PC-3 (cell line): ENCODE measurements at regions not wholly inside any gene's neighbourhood (a gene's known extent, or its start where the extent isn't known, plus 50 kb on each side); places are given as distances from the start of the nearest gene placed in this dataset.

Experiments used
- EZH2 ChIP-seq: fragments of 300-600 bp; sonication (generic); IDR thresholded peaks from one replicate; pipeline ENCODE4 v1.6.1; 2017; ENCODE audit warnings: antibody characterized with exemption, mild to moderate bottlenecking, low read length; ENCODE audit not compliant: unreplicated experiment
- TF ChIP-seq, protein P1 (sequence below): fragments of 300-600 bp; sonication (generic); conservative IDR thresholded peaks from 2 replicates; pipeline ENCODE4 v1.5.1; 2017; ENCODE audit warnings: antibody characterized with exemption, low read depth, mild to moderate bottlenecking, low read length

DNA sequence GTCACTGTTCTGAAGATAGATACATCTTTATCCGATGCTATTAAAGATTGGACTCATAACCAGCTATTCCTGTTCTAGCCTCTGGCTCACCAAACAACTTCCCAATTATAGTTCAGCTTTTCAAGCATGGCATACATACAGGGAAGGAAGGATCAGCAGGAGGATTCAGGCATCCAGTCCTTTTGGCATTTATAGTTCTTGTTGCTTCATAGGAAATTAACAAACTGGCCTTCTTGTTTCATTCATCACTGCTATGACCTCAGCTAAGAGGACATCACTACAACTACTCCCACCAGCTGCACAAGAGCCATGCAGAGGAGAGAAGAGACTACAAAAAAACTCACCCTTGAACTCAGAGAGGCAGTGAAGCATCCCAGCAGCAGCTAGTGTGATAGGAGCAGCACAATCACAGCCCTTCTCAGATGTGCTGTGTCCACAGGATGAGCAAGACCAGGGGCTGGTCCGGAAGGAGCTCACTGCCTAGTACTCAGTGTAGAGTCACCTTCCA, 100.5 kb downstream of the SPTSSA start:
- no peak for TF ChIP-seq EZH2
- TF ChIP-seq, protein P1, sequence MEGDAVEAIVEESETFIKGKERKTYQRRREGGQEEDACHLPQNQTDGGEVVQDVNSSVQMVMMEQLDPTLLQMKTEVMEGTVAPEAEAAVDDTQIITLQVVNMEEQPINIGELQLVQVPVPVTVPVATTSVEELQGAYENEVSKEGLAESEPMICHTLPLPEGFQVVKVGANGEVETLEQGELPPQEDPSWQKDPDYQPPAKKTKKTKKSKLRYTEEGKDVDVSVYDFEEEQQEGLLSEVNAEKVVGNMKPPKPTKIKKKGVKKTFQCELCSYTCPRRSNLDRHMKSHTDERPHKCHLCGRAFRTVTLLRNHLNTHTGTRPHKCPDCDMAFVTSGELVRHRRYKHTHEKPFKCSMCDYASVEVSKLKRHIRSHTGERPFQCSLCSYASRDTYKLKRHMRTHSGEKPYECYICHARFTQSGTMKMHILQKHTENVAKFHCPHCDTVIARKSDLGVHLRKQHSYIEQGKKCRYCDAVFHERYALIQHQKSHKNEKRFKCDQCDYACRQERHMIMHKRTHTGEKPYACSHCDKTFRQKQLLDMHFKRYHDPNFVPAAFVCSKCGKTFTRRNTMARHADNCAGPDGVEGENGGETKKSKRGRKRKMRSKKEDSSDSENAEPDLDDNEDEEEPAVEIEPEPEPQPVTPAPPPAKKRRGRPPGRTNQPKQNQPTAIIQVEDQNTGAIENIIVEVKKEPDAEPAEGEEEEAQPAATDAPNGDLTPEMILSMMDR = no peak
